ENCODE measurements at regions not wholly inside any gene's neighbourhood (a gene's known extent, or its start where the extent isn't known, plus 50 kb on each side); places are given as distances from the start of the nearest gene placed in this dataset.

- no peak for TF ChIP-seq ZNF687 (IDR thresholded peaks at IDR 0.05)
Measured at GRCh38 chr12:89845767-89846166, 137.1 kb upstream of the ATP2B1 start (continued).

- ATAC-seq = no peak
- no peak for FAIRE-seq
- no peaks in the 10 kb centered on the region for H3K4me1 ChIP-seq (ENCODE audit: control insufficient read depth, insufficient read depth, low read length)
- in situ Hi-C loops (cut with MboI) (no loop called here), intact Hi-C loops (cut with micrococcal nuclease; ENCODE audit: unreplicated experiment) (no loop called here)
- SMC1A ChIA-PET (ENCODE audit: uncharacterized antibody, unreplicated experiment) = no interaction called here
- no peak overlapping the region for H3K4me2 ChIP-seq (ENCODE audit: control insufficient read depth, insufficient read depth)
- BruUV-seq (replicated peaks) = no TSS peak
- H3K27me3 ChIP-seq (replicated peaks in 1 of 2; ENCODE audit: control insufficient read depth in 2 of 2, insufficient read depth in 2 of 2, low read length in 1 of 2) = no peaks in the 10 kb centered on the region
- TF ChIP-seq RCOR1 (conservative IDR thresholded peaks at IDR 0.05; ENCODE audit: low read depth, low read length) = no peak
- TF ChIP-seq ZBTB40 (IDR thresholded peaks at IDR 0.05; ENCODE audit: borderline replicate concordance) = no peak
- no peak for TF ChIP-seq KAT2A (conservative IDR thresholded peaks at IDR 0.05; ENCODE audit: control insufficient read depth, low read depth, low read length)
- TF ChIP-seq JUNB (IDR thresholded peaks at IDR 0.05) = no peak
- no peak for TF ChIP-seq MTA3 (IDR thresholded peaks at IDR 0.05; ENCODE audit: borderline replicate concordance, low read length)
- TF ChIP-seq HSF1 (IDR thresholded peaks at IDR 0.05; ENCODE audit: low read depth, low read length) = no peak
- no peak for TF ChIP-seq BACH1 (IDR thresholded peaks at IDR 0.05; ENCODE audit: borderline replicate concordance)
- TF ChIP-seq ATF7 (IDR thresholded peaks at IDR 0.05; ENCODE audit: low read depth) = no peak
- TF ChIP-seq TBL1XR1 (IDR thresholded peaks at IDR 0.05; ENCODE audit: low read depth, low read length) = no peak
- no peaks in the 10 kb centered on the region for H3K79me2 ChIP-seq (ENCODE audit: control insufficient read depth, insufficient read depth, low read length)
- H3K36me3 ChIP-seq (ENCODE audit: control insufficient read depth in 2 of 2, insufficient read depth in 2 of 2, low read length in 1 of 2) = no peaks in the 10 kb centered on the region
- WGBS (ENCODE audit: insufficient coverage, insufficient replicate concordance, low lambda C conversion rate, missing lambda C conversion rate) = 35% methylated on average over 3 of the region's 3 CpGs
- no peak overlapping the region for H3K4me3 ChIP-seq
- no peak overlapping the region for H2AFZ ChIP-seq (ENCODE audit: control insufficient read depth, low read depth, low read length)
- H3K27ac ChIP-seq (ENCODE audit: control insufficient read depth, insufficient read depth) = no peak overlapping the region
- no peak overlapping the region for H3K9ac ChIP-seq (ENCODE audit: control insufficient read depth, insufficient read depth, low read length)
- no peaks in the 10 kb centered on the region; the same call in 2 of the 3 replicates for H3K9me3 ChIP-seq (replicated peaks; ENCODE audit: control insufficient read depth, insufficient read depth, low read length)
- POLR2A ChIA-PET = no interaction called here
- CTCF ChIA-PET = interaction anchor here (0.9 kb wide), 1 partner anchor 9 kb away, joined by 3 read pairs; no protein-coding TSS in a partner anchor
- H4K20me1 ChIP-seq (ENCODE audit: control insufficient read depth, insufficient read depth) = no peaks in the 10 kb centered on the region
- RAD21 ChIA-PET (ENCODE audit: unreplicated experiment) = no interaction called here
- DNase-seq (ENCODE audit: low read depth, low spot score) = no peak
Measured at GRCh38 chr12:89845366-89845765, 136.7 kb upstream of the ATP2B1 start.

Data from GM12878 (cell line).